Motor neuron (in vitro differentiated cells): ENCODE measurements at regions not wholly inside any gene's neighbourhood (a gene's known extent, or its start where the extent isn't known, plus 50 kb on each side); places are given as distances from the start of the nearest gene placed in this dataset.

Experiments
- ATAC-seq, 8 experiments: fragments of 200-7000 bp; cut with Tn5 transposase; replicated peaks in 6 of 8; 2 replicates each; pipeline ENCODE4 v1.8.0; 2021; ENCODE audit warnings: mild to moderate bottlenecking in 8 of 8, moderate library complexity in 8 of 8
- H3K27ac ChIP-seq, 2 donors: fragments of 250-450 bp; sonication (Bioruptor Pico); 2 replicates each; pipeline ENCODE4 v1.9.0; 2021; ENCODE audit warnings: antibody characterized with exemption in 2 of 2, mild to moderate bottlenecking in 2 of 2, moderate library complexity in 1 of 2
- H3K4me1 ChIP-seq, 2 donors: fragments of 250-450 bp; sonication (Bioruptor Pico); replicated peaks in 1 of 2; 2 replicates each; pipeline ENCODE4 v1.6.1; 2021; ENCODE audit warnings: antibody characterized with exemption in 2 of 2, mild to moderate bottlenecking in 2 of 2, moderate library complexity in 1 of 2
- H3K4me3 ChIP-seq, 5 donors: fragments of 250-450 bp; sonication (Bioruptor Pico); 2 replicates each; pipeline ENCODE4 v1.9.0; 2021; ENCODE audit warnings: antibody characterized with exemption in 5 of 5, mild to moderate bottlenecking in 5 of 5, moderate library complexity in 4 of 5
- WGBS, 10 experiments: fragments of 450-650 bp; shearing (Covaris generic); methylation state at CpG; one replicate each; pipeline ENCODE4 v1.0.0; 2022; 5-methylcytosine and 5-hydroxymethylcytosine counted together
- in situ Hi-C, 9 experiments: fragments of 400-800 bp; cut with MboI; loops; one replicate each; pipeline ENCODE4 v1.15.0; 2021; ENCODE audit warnings: low sequenced_read_pairs in 9 of 9, low pct_unique_long_range_greater_than_20kb in 2 of 9; ENCODE audit not compliant: unreplicated experiment in 9 of 9

DNA sequence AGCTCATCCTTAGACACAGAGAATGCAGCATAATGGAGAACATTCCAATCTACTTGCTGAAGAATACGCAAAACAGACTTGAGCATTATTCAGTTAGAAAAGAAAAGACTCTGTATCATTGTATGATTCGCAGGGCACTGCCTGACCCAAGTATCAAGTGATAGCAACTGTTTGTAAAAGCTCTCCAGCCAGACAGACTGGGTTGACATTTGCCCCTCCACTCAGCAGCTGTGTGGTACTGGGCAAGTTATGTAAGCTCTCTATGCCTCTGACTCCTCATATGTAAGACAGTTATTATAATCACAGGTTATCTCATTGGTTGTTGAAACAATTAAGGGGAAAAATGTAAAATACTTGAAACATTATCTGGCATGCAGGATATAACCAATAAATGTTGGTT lies 505.0 kb downstream of the ELAVL2 start:
- 10 to 96% (median 81%) methylated on average over 1 to 2 of the region's 2 CpGs; no CpG with 5 or more reads in 5 of the 10 experiments for WGBS, 10 experiments
- ATAC-seq: peak in 3 of 8 experiments; percentile 23 to 33 (median 23)
- Histone ChIP-seq H3K4me3 (no peak overlapping the region), H3K27ac (no peak overlapping the region), H3K4me1 (no peaks in the 10 kb centered on the region)
- in situ Hi-C loops: no loop called here

GRCh38 chr9:23322392-23322791 lies 503.6 kb downstream of the ELAVL2 start:
- no peak overlapping the region for H3K27ac ChIP-seq
- no peak for ATAC-seq
- in situ Hi-C loops: no loop called here
- H3K4me3 ChIP-seq: no peak overlapping the region
- H3K4me1 ChIP-seq: no peaks in the 10 kb centered on the region
- 0 to 100% (median 60%) methylated on average over 1 to 4 of the region's 4 CpGs; no CpG with 5 or more reads in 1 of the 10 experiments for WGBS, 10 experiments

DNA sequence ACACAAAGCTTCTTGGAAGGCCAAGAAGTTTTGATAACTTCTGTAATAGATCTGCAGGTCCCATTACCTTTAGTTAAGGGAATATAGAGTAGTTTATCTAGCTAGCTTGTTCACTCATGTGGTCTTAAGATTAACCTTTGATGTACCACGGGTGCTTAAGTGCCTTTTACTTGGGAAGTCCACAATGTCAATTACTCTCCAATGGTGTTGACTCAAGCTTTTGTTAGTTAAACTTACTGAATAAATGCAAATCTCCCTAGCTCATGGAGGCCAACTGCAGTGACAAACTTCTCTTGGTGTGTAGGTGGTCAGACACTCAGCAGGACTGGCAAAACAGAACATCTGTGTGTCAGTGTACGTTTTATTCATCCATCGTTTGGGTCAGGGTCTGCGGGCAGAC lies 501.5 kb downstream of the ELAVL2 start:
- Histone ChIP-seq H3K4me1 (no peaks in the 10 kb centered on the region), H3K27ac (no peak overlapping the region), H3K4me3 (no peak overlapping the region)
- in situ Hi-C loops: no loop called here
- ATAC-seq: no peak
- 10 to 74% (median 49%) methylated on average over 1 to 4 of the region's 4 CpGs; no CpG with 5 or more reads in 2 of the 10 experiments for WGBS, 10 experiments

DNA sequence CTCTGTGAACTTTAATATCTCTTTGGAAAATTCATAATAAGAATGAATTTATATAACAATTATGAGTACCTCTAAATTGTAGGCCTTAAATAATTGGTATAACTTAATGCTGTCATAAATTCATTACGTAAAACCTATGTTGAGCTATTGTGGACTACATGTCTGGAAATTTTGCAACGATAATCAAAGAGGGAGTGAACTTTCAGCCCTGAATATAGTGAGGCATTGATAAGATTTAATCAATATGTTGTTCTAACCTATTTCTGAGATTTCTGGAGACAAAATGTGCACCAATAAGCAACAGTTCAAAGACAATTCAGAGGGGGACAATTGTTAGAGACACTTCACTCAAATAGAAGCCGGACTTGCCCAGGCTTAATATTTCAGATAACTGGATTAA lies 499.4 kb downstream of the ELAVL2 start:
- in situ Hi-C loops: no loop called here
- ATAC-seq: no peak
- Histone ChIP-seq H3K4me3 (no peak overlapping the region), H3K4me1 (no peaks in the 10 kb centered on the region), H3K27ac (no peak overlapping the region)
- 8 to 100% (median 93%) methylated on average over 1 to 3 of the region's 3 CpGs for WGBS, 10 experiments

- H3K4me1 ChIP-seq: no peaks in the 10 kb centered on the region
- no peak for ATAC-seq
- WGBS, 10 experiments: 0 to 100% (median 71%) methylated on average over 1 to 3 of the region's 3 CpGs
- H3K4me3 ChIP-seq: no peak overlapping the region
- no peak overlapping the region for H3K27ac ChIP-seq
- in situ Hi-C loops: no loop called here
Observed at GRCh38 chr9:23341346-23341745, 484.7 kb downstream of the ELAVL2 start.

DNA sequence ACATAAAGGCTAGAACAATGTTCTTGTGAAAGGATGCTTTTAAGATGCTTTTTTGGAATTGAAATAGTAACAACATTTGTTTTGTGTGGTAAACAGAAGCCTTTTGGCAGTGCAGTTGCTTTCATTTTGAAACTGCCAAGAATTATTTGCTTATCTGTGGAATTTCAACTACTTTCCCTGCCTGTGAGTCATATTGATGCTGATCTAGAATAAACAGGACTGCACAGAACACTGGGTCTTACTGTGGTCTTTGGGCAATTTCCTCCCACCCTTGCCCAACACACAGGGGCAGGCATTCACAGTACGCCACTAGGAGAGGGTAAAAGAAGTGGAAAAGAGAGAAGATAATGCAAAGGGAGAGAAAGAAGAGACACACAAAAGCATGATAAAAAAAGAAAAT lies 483.7 kb downstream of the ELAVL2 start:
- ATAC-seq: peak in 3 of 8 experiments; percentile 61 to 99 (median 71)
- H3K4me1 ChIP-seq: no peaks in the 10 kb centered on the region
- H3K27ac ChIP-seq: no peak overlapping the region
- H3K4me3 ChIP-seq: no peak overlapping the region
- in situ Hi-C loops: no loop called here
- WGBS, 10 experiments: 0 to 92% (median 21%) methylated on average over 1 of the region's 1 CpG; no CpG with 5 or more reads in 2 of the 10 experiments

DNA sequence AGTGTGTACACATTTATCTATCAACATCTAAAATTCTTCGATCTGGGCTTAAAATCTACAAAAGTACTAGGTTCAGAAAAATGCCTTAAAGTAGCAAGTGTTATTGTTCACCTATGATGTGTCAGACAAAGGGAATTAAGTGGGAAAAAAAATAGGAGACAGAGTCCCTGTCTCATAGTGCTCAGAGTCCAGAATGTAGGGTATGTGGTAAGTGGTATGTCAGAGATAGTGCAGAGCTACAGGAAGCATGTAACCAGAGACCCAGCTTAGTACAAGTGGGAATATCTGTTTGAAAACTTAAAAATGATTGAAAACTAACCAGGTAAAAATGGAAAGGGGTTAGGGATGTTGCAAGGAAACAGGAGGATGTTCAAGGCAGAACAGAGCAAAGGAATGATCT lies 482.8 kb downstream of the ELAVL2 start:
- Histone ChIP-seq H3K27ac (no peak overlapping the region), H3K4me1 (no peaks in the 10 kb centered on the region), H3K4me3 (no peak overlapping the region)
- ATAC-seq: no peak
- WGBS, 10 experiments: 0 to 92% (median 75%) methylated on average over 1 of the region's 1 CpG; no CpG with 5 or more reads in 4 of the 10 experiments
- in situ Hi-C loops: no loop called here

- Histone ChIP-seq H3K27ac (no peak overlapping the region), H3K4me3 (no peak overlapping the region), H3K4me1 (no peaks in the 10 kb centered on the region)
- 67% methylated on average over 1 of the region's 1 CpG; no CpG with 5 or more reads in 9 of the 10 experiments for WGBS, 10 experiments
- no peak for ATAC-seq
- in situ Hi-C loops: no loop called here
Observed at GRCh38 chr9:23361096-23361495, 464.9 kb downstream of the ELAVL2 start.

DNA sequence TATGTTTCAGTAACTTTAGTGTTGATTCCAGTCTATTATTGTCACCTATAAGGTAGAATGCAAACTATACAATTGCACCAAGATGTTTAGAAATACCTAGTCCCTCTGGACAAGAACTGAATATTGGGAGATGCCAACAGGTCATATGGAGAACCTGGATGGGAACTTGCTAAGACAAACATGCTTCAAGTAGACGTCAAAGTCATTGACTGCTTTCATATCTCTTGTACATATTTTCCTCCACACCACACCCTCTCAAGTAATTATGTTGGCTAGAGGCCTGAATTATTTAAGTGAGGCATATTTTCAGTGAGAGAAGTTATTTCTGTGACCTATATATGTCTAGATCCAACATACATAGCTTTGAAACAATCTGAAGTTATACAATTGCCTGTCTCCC lies 453.3 kb downstream of the ELAVL2 start:
- no peak for ATAC-seq
- Histone ChIP-seq H3K4me3 (no peak overlapping the region), H3K27ac (no peak overlapping the region), H3K4me1 (no peaks in the 10 kb centered on the region)
- 0 to 20% (median 0%) methylated on average over 1 of the region's 1 CpG; no CpG with 5 or more reads in 7 of the 10 experiments for WGBS, 10 experiments
- in situ Hi-C loops: no loop called here

DNA sequence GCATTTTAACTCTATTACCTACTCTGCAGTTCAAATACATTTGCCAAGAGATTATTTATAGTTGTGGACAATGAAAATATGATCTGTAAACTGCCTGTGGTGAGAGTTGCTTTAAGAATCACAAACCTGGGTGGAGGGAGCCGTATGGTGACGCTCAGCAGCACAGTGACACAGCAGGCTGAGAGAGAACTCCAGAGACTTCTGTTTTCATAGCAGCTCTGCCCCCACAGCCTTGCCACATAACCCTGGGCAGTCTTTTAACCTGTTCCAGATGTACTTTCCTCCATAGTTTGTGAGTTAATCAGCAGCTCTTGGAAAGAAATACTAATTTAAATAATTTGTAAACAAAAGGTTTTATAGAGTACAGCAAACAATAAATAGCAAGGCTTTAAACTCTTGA lies 450.5 kb downstream of the ELAVL2 start:
- H3K27ac ChIP-seq: no peak overlapping the region
- no peaks in the 10 kb centered on the region for H3K4me1 ChIP-seq
- peak in 2 of 8 experiments; percentile 30 to 48 for ATAC-seq
- no peak overlapping the region for H3K4me3 ChIP-seq
- in situ Hi-C loops: no loop called here
- WGBS, 10 experiments: 100% methylated on average over 2 of the region's 2 CpGs; no CpG with 5 or more reads in 9 of the 10 experiments

GRCh38 chr9:23379842-23380241 lies 446.2 kb downstream of the ELAVL2 start:
- Histone ChIP-seq H3K4me1 (no peaks in the 10 kb centered on the region), H3K4me3 (no peak overlapping the region), H3K27ac (no peak overlapping the region)
- in situ Hi-C loops: no loop called here
- WGBS, 10 experiments: 0 to 100% (median 26%) methylated on average over 1 to 4 of the region's 4 CpGs; no CpG with 5 or more reads in 1 of the 10 experiments
- ATAC-seq: no peak

- H3K27ac ChIP-seq: no peak overlapping the region
- no peak for ATAC-seq
- no peak overlapping the region for H3K4me3 ChIP-seq
- in situ Hi-C loops: no loop called here
- no peaks in the 10 kb centered on the region for H3K4me1 ChIP-seq
Observed at GRCh38 chr9:23380821-23381220, 445.2 kb downstream of the ELAVL2 start.

DNA sequence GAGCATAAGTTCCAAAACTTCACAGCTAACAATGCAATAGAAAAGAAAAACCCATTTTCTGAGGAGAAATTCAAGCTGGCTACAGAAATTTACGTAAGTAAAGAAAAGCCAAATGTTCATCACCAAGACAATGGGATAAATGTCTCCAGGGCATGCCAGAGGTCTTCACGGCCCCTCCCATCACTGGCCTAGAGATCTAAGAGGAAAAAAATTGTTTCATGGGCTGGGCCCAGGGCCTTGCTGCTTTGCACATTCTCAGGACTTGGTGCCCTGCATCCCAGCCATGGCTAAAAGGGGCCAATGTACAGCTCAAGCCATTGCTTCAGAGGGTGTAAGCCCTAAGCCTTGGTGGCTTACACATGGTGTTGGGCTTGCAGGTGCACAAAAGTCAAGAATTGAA lies 443.6 kb downstream of the ELAVL2 start:
- no peak for ATAC-seq
- in situ Hi-C loops: no loop called here
- Histone ChIP-seq H3K4me3 (no peak overlapping the region), H3K27ac (no peak overlapping the region), H3K4me1 (no peaks in the 10 kb centered on the region)
- 0 to 75% (median 57%) methylated on average over 1 to 2 of the region's 2 CpGs; no CpG with 5 or more reads in 4 of the 10 experiments for WGBS, 10 experiments

DNA sequence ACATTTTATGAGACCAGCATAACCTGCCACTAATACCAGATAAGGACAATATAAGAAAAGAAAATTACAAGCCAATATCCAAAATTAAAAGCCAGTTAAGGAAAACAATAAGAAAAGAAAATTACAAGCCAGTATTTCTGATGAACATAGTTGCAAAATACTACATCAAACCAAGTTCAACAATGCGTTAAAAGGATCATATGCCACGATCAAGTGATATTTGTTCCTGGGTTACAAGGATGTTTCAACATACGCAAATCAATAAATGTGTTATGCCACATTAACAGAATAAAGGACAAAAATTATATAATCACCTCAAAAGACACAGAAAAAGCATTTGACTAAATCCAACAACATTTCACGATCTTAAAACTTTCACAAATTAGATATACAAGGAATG lies 431.9 kb downstream of the ELAVL2 start:
- H3K4me3 ChIP-seq: no peak overlapping the region
- H3K4me1 ChIP-seq: no peaks in the 10 kb centered on the region
- in situ Hi-C loops: no loop called here
- ATAC-seq: no peak
- WGBS, 10 experiments: 25 to 100% (median 88%) methylated on average over 2 to 4 of the region's 4 CpGs; no CpG with 5 or more reads in 1 of the 10 experiments
- H3K27ac ChIP-seq: no peak overlapping the region
